Esophagus squamous epithelium (tissue), 5 donors: ENCODE measurements at regions not wholly inside any gene's neighbourhood (a gene's known extent, or its start where the extent isn't known, plus 50 kb on each side); places are given as distances from the start of the nearest gene placed in this dataset.

Experiments
- DNase-seq: peaks from one replicate; lab custom pipeline; 2025; lab: John Stamatoyannopoulos, UW
- H3K27ac ChIP-seq, 4 donors: fragments of 200-600 bp; sonication (generic); one replicate each; pipeline ENCODE4 v1.5.1; 2016 to 2019; ENCODE audit warnings: mild to moderate bottlenecking in 1 of 4
- H3K27me3 ChIP-seq, 4 donors: fragments of 200-600 bp; sonication (generic); 1 replicate in 3 of 4; 2 replicates in 1 of 4; pipeline versions ENCODE4 v1.5.1 to v1.6.0; 2017 to 2021; ENCODE audit warnings: antibody characterized with exemption in 1 of 4
- H3K36me3 ChIP-seq, 3 donors: fragments of 200-600 bp; sonication (generic); one replicate each; pipeline ENCODE4 v1.5.1; 2016 to 2019
- H3K4me1 ChIP-seq, 3 donors: fragments of 200-600 bp; sonication (generic); one replicate each; pipeline ENCODE4 v1.5.1; 2017 to 2019
- H3K4me3 ChIP-seq, 4 donors: fragments of 200-600 bp; sonication (generic); 1 replicate in 3 of 4; 2 replicates in 1 of 4; pipeline ENCODE4 v1.5.1; 2016 to 2019; ENCODE audit warnings: mild to moderate bottlenecking in 2 of 4, moderate library complexity in 1 of 4
- H3K9me3 ChIP-seq, 3 donors: fragments of 200-600 bp; sonication (generic); one replicate each; pipeline ENCODE4 v1.5.1; 2016 to 2019
- CTCF ChIP-seq, 6 experiments: fragments of 450-650 bp in 4 of 6; fragments of 200-600 bp in 2 of 6; sonication (generic) in 2 of 6; IDR thresholded peaks; one replicate each; pipeline ENCODE4 v1.5.1; 2016 to 2019; ENCODE audit warnings: antibody characterized with exemption in 6 of 6, mild to moderate bottlenecking in 4 of 6, moderate library complexity in 4 of 6
- POLR2A ChIP-seq, 4 donors: fragments of 450-650 bp; IDR thresholded peaks; one replicate each; pipeline ENCODE4 v1.6.1; 2017; ENCODE audit warnings: antibody characterized with exemption in 4 of 4, mild to moderate bottlenecking in 4 of 4, moderate library complexity in 3 of 4
- WGBS, 2 donors: methylation state at CpG; one replicate each; pipeline ENCODE4 v1.1.5; 2018; 5-methylcytosine and 5-hydroxymethylcytosine counted together
- intact Hi-C: fragments of 100-400 bp; cut with DNase I; formaldehyde crosslinking; loops from one replicate; pipeline ENCODE4 v1.15.0; 2022
- donor health status: DM: yes; HTN: yes; CAD: no.

- Histone ChIP-seq H3K4me3 (no peak overlapping the region), H3K27ac (no peak overlapping the region), H3K27me3 (no peaks in the 10 kb centered on the region), H3K4me1 (no peaks in the 10 kb centered on the region), H3K36me3 (no peaks in the 10 kb centered on the region), H3K9me3 (no peaks in the 10 kb centered on the region)
- intact Hi-C loops = no loop called here
- 0% methylated on average over 1 of the region's 1 CpG for WGBS, 2 donors
- no peak for DNase-seq
- TF ChIP-seq POLR2A (IDR thresholded peaks at IDR 0.05) (no peak), CTCF (IDR thresholded peaks at IDR 0.05) (no peak)
Measured at GRCh38 chr4:117545039-117545438, 459.7 kb upstream of the TRAM1L1 start.

- Histone ChIP-seq H3K4me1 (no peaks in the 10 kb centered on the region), H3K9me3 (no peaks in the 10 kb centered on the region), H3K27me3 (no peaks in the 10 kb centered on the region), H3K27ac (no peak overlapping the region), H3K36me3 (no peaks in the 10 kb centered on the region), H3K4me3 (no peak overlapping the region)
- no peak for TF ChIP-seq POLR2A (IDR thresholded peaks at IDR 0.05)
- TF ChIP-seq CTCF (IDR thresholded peaks at IDR 0.05) = no peak
- WGBS, 2 donors = 50 to 58% methylated on average over 5 of the region's 5 CpGs
- intact Hi-C loops = no loop called here
- no peak for DNase-seq
Measured at GRCh38 chr4:117549524-117549923, 464.1 kb upstream of the TRAM1L1 start.

GRCh38 chr4:117550085-117550484, 464.7 kb upstream of the TRAM1L1 start:
- no peaks in the 10 kb centered on the region for H3K27me3 ChIP-seq
- H3K36me3 ChIP-seq = no peaks in the 10 kb centered on the region
- H3K27ac ChIP-seq = no peak overlapping the region
- WGBS, 2 donors = 45 to 65% methylated on average over 2 of the region's 2 CpGs
- no peaks in the 10 kb centered on the region for H3K9me3 ChIP-seq
- intact Hi-C loops = no loop called here
- no peaks in the 10 kb centered on the region for H3K4me1 ChIP-seq
- no peak overlapping the region for H3K4me3 ChIP-seq
- TF ChIP-seq CTCF (IDR thresholded peaks at IDR 0.05) (no peak), POLR2A (IDR thresholded peaks at IDR 0.05) (no peak)
- DNase-seq = no peak

- intact Hi-C loops = no loop called here
- H3K36me3 ChIP-seq = no peaks in the 10 kb centered on the region
- no peak for DNase-seq
- no peak overlapping the region for H3K27ac ChIP-seq
- no peak overlapping the region for H3K4me3 ChIP-seq
- H3K9me3 ChIP-seq = no peaks in the 10 kb centered on the region
- WGBS, 2 donors = 39 to 58% methylated on average over 1 of the region's 1 CpG
- no peak for TF ChIP-seq POLR2A (IDR thresholded peaks at IDR 0.05)
- no peak for TF ChIP-seq CTCF (IDR thresholded peaks at IDR 0.05)
- no peaks in the 10 kb centered on the region for H3K27me3 ChIP-seq
- H3K4me1 ChIP-seq = no peaks in the 10 kb centered on the region
Measured at GRCh38 chr4:117560329-117560728, 474.0 kb upstream of the NDST3 start.

GRCh38 chr4:117574085-117574484, 460.2 kb upstream of the NDST3 start:
- H3K9me3 ChIP-seq = no peaks in the 10 kb centered on the region
- H3K36me3 ChIP-seq = no peaks in the 10 kb centered on the region
- intact Hi-C loops = no loop called here
- H3K27me3 ChIP-seq = no peaks in the 10 kb centered on the region
- no peak for DNase-seq
- TF ChIP-seq CTCF (IDR thresholded peaks at IDR 0.05) = no peak
- no peak for TF ChIP-seq POLR2A (IDR thresholded peaks at IDR 0.05)
- H3K4me3 ChIP-seq = no peak overlapping the region
- WGBS, 2 donors = 83 to 89% methylated on average over 2 of the region's 2 CpGs
- no peaks in the 10 kb centered on the region for H3K4me1 ChIP-seq
- H3K27ac ChIP-seq = no peak overlapping the region
